ENCODE measurements at regions not wholly inside any gene's neighbourhood (a gene's known extent, or its start where the extent isn't known, plus 50 kb on each side); places are given as distances from the start of the nearest gene placed in this dataset.

DNA sequence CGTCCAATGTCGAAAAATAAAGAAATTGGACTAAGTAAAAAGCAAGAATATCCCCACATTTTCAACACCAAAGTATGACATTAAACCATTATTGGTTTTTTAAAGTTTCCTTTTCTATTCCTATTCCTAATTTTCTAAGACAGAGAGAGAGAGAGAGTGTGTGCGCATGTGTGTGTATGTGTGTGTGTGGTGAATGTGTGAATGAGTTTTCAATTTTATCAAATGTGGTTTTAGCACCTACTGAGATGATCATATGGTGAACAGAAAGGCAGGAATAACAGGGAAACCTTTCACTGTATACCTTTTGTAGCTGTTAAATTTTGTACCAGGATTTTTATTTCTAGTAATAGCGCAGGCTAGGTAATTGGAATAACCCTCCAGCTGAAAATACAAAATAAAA is 80.4 kb upstream of the RAP1B start:
- TF ChIP-seq, protein P1, sequence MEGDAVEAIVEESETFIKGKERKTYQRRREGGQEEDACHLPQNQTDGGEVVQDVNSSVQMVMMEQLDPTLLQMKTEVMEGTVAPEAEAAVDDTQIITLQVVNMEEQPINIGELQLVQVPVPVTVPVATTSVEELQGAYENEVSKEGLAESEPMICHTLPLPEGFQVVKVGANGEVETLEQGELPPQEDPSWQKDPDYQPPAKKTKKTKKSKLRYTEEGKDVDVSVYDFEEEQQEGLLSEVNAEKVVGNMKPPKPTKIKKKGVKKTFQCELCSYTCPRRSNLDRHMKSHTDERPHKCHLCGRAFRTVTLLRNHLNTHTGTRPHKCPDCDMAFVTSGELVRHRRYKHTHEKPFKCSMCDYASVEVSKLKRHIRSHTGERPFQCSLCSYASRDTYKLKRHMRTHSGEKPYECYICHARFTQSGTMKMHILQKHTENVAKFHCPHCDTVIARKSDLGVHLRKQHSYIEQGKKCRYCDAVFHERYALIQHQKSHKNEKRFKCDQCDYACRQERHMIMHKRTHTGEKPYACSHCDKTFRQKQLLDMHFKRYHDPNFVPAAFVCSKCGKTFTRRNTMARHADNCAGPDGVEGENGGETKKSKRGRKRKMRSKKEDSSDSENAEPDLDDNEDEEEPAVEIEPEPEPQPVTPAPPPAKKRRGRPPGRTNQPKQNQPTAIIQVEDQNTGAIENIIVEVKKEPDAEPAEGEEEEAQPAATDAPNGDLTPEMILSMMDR (IDR thresholded peaks at IDR 0.05), result no peak
- TF ChIP-seq POLR2A (IDR thresholded peaks at IDR 0.05) (no peak), POLR2AphosphoS5 (IDR thresholded peaks at IDR 0.05; ENCODE audit: insufficient read depth in 1 of 2, low read depth in 1 of 2) (no peak)
